ENCODE measurements at regions not wholly inside any gene's neighbourhood (a gene's known extent, or its start where the extent isn't known, plus 50 kb on each side); places are given as distances from the start of the nearest gene placed in this dataset.
"Not testable (repeated sequence)": the region's sequence is repeated elsewhere in the genome, so short reads cannot be mapped to it uniquely, and the experiment has no call there.

GRCh38 chr13:54699831-54700230, 1671.2 kb downstream of the OLFM4 start:
- Histone ChIP-seq H3K36me3 (ENCODE audit: control insufficient read depth in 2 of 2, insufficient read depth in 2 of 2, low read length in 2 of 2) (no peaks in the 10 kb centered on the region), H3K4me3 (ENCODE audit: low read length in 2 of 2) (no peak overlapping the region), H3K4me1 (ENCODE audit: control insufficient read depth in 2 of 2, insufficient read depth in 2 of 2, low read length in 2 of 2) (no peaks in the 10 kb centered on the region), H3K27me3 (ENCODE audit: control insufficient read depth in 2 of 2, insufficient read depth in 2 of 2, low read length in 2 of 2) (no peaks in the 10 kb centered on the region), H3K27ac (ENCODE audit: low read depth in 2 of 2, low read length in 2 of 2) (no peak overlapping the region), H3K9me3 (ENCODE audit: control insufficient read depth in 2 of 2, low read length in 2 of 2) (peaks cover 0 to 8% of the 10 kb centered on the region in 2 donors), H3K9ac (ENCODE audit: low read depth in 1 of 2, low read length in 2 of 2) (no peak overlapping the region)

DNA sequence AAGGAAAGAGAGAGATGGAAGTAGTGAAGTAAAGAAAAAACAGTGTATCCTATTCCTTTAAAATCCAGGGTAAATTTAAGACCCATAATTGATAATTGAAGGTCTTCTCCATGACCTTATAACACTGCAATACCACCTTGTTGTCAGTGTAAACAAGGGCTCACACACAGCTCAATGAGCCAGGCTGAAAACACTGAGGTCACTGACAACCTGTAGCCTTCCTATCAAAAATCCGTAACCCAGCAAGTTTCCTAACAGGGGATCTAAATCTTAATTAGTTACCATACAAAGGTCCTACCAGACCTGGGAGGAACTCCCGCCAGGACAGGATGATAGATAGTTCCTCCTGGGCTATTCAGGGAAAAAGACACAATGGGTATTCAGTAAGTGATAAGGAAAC, 1677.1 kb downstream of the OLFM4 start:
- H3K9ac ChIP-seq (ENCODE audit: low read depth in 1 of 2, low read length in 2 of 2), result no peak overlapping the region
- no peaks in the 10 kb centered on the region for H3K4me1 ChIP-seq (ENCODE audit: control insufficient read depth in 2 of 2, insufficient read depth in 2 of 2, low read length in 2 of 2)
- H3K4me3 ChIP-seq (ENCODE audit: low read length in 2 of 2), result no peak overlapping the region
- H3K27me3 ChIP-seq (ENCODE audit: control insufficient read depth in 2 of 2, insufficient read depth in 2 of 2, low read length in 2 of 2), result no peaks in the 10 kb centered on the region
- H3K9me3 ChIP-seq (ENCODE audit: control insufficient read depth in 2 of 2, low read length in 2 of 2), result peaks cover 0 to 2% of the 10 kb centered on the region in 2 donors
- no peaks in the 10 kb centered on the region for H3K36me3 ChIP-seq (ENCODE audit: control insufficient read depth in 2 of 2, insufficient read depth in 2 of 2, low read length in 2 of 2)
- no peak overlapping the region for H3K27ac ChIP-seq (ENCODE audit: low read depth in 2 of 2, low read length in 2 of 2)

DNA sequence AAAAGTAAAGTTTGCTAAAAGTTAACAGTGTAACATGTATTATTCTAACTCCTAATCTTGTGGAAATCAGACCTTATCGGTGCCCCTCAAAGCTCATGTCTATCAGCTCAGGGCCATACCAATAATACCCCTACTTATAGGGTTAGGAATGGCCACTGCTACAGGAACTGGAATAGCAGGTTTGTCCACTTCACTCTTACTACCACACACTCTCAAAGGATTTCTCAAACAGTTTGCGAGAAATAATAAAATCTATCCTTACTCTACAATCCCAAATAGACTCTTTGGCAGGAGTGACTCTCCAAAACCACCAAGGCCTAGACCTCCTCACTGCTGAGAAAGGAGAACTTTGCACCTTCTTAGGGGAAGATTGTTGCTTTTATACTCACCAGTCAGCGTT, 1677.7 kb downstream of the OLFM4 start:
- Histone ChIP-seq H3K4me1 (ENCODE audit: control insufficient read depth in 2 of 2, insufficient read depth in 2 of 2, low read length in 2 of 2) (no peaks in the 10 kb centered on the region), H3K36me3 (ENCODE audit: control insufficient read depth in 2 of 2, insufficient read depth in 2 of 2, low read length in 2 of 2) (no peaks in the 10 kb centered on the region), H3K27me3 (ENCODE audit: control insufficient read depth in 2 of 2, insufficient read depth in 2 of 2, low read length in 2 of 2) (no peaks in the 10 kb centered on the region), H3K9me3 (ENCODE audit: control insufficient read depth in 2 of 2, low read length in 2 of 2) (peaks cover 0 to 2% of the 10 kb centered on the region in 2 donors), H3K27ac (ENCODE audit: low read depth in 2 of 2, low read length in 2 of 2) (no peak overlapping the region), H3K4me3 (ENCODE audit: low read length in 2 of 2) (no peak overlapping the region), H3K9ac (ENCODE audit: low read depth in 1 of 2, low read length in 2 of 2) (no peak overlapping the region)

DNA sequence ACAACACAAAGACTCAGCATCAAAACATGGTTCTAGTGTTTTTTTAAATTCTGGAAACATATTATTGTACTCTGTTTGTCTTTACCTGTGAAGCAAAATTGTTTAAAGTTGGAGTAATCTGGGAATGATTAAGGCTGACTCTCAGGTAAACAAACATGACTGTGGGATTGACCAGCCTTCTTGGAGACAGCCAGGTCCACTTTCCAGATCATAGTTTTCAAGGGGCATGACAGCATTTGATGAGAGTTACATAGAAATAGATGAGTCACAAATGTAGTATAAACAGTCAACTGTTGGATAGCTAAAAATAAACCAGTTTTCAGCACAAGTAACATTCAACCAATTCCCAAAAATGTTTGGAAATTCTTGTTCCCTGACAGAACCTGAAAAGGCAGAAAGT, 1680.9 kb downstream of the OLFM4 start:
- Histone ChIP-seq H3K36me3 (ENCODE audit: control insufficient read depth in 2 of 2, insufficient read depth in 2 of 2, low read length in 2 of 2) (no peaks in the 10 kb centered on the region), H3K4me3 (ENCODE audit: low read length in 2 of 2) (no peak overlapping the region), H3K4me1 (ENCODE audit: control insufficient read depth in 2 of 2, insufficient read depth in 2 of 2, low read length in 2 of 2) (no peaks in the 10 kb centered on the region), H3K27me3 (ENCODE audit: control insufficient read depth in 2 of 2, insufficient read depth in 2 of 2, low read length in 2 of 2) (no peaks in the 10 kb centered on the region), H3K9ac (ENCODE audit: low read depth in 1 of 2, low read length in 2 of 2) (no peak overlapping the region), H3K27ac (ENCODE audit: low read depth in 2 of 2, low read length in 2 of 2) (no peak overlapping the region), H3K9me3 (ENCODE audit: control insufficient read depth in 2 of 2, low read length in 2 of 2) (peaks cover 0 to 2% of the 10 kb centered on the region in 2 donors)

- no peaks in the 10 kb centered on the region for H3K36me3 ChIP-seq (ENCODE audit: control insufficient read depth in 2 of 2, insufficient read depth in 2 of 2, low read length in 2 of 2)
- no peak overlapping the region for H3K4me3 ChIP-seq (ENCODE audit: low read length in 2 of 2)
- H3K27me3 ChIP-seq (ENCODE audit: control insufficient read depth in 2 of 2, insufficient read depth in 2 of 2, low read length in 2 of 2), result no peaks in the 10 kb centered on the region
- H3K9me3 ChIP-seq (ENCODE audit: control insufficient read depth in 2 of 2, low read length in 2 of 2), result no peaks in the 10 kb centered on the region
- no peaks in the 10 kb centered on the region for H3K4me1 ChIP-seq (ENCODE audit: control insufficient read depth in 2 of 2, insufficient read depth in 2 of 2, low read length in 2 of 2)
- no peak overlapping the region for H3K9ac ChIP-seq (ENCODE audit: low read depth in 1 of 2, low read length in 2 of 2)
- H3K27ac ChIP-seq (ENCODE audit: low read depth in 2 of 2, low read length in 2 of 2), result no peak overlapping the region
Measured at GRCh38 chr13:54733639-54734038, 1705.0 kb downstream of the OLFM4 start.

GRCh38 chr13:54737211-54737610, 1708.6 kb downstream of the OLFM4 start:
- H3K9ac ChIP-seq (ENCODE audit: low read depth in 1 of 2, low read length in 2 of 2); H3K27ac ChIP-seq (ENCODE audit: low read depth in 2 of 2, low read length in 2 of 2); H3K36me3 ChIP-seq (ENCODE audit: control insufficient read depth in 2 of 2, insufficient read depth in 2 of 2, low read length in 2 of 2); H3K4me1 ChIP-seq (ENCODE audit: control insufficient read depth in 2 of 2, insufficient read depth in 2 of 2, low read length in 2 of 2); H3K4me3 ChIP-seq (ENCODE audit: low read length in 2 of 2); H3K9me3 ChIP-seq (ENCODE audit: control insufficient read depth in 2 of 2, low read length in 2 of 2); H3K27me3 ChIP-seq (ENCODE audit: control insufficient read depth in 2 of 2, insufficient read depth in 2 of 2, low read length in 2 of 2): not testable (repeated sequence)

DNA sequence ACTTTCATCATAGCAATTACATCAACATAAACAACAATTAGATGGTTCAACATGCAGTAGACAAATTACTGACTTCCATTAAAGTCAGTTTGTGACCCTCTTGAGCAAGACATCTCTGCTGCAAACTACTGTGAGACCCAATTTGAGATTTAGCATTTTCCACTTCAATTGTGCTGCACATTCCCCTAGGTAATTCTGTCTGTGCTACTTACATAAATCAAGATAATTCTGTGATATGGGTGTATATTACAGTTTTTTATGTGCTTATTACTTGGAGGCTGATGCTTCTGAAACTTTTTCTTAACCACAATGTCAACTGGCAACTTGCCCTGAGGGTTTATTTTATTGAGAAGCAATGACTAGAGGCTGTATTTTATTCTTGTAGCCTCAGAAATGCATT, 1714.4 kb downstream of the OLFM4 start:
- Histone ChIP-seq H3K36me3 (ENCODE audit: control insufficient read depth in 2 of 2, insufficient read depth in 2 of 2, low read length in 2 of 2) (no peaks in the 10 kb centered on the region), H3K27ac (ENCODE audit: low read depth in 2 of 2, low read length in 2 of 2) (no peak overlapping the region), H3K4me3 (ENCODE audit: low read length in 2 of 2) (no peak overlapping the region), H3K4me1 (ENCODE audit: control insufficient read depth in 2 of 2, insufficient read depth in 2 of 2, low read length in 2 of 2) (no peaks in the 10 kb centered on the region), H3K9me3 (ENCODE audit: control insufficient read depth in 2 of 2, low read length in 2 of 2) (no peaks in the 10 kb centered on the region), H3K9ac (ENCODE audit: low read depth in 1 of 2, low read length in 2 of 2) (no peak overlapping the region), H3K27me3 (ENCODE audit: control insufficient read depth in 2 of 2, insufficient read depth in 2 of 2, low read length in 2 of 2) (no peaks in the 10 kb centered on the region)

DNA sequence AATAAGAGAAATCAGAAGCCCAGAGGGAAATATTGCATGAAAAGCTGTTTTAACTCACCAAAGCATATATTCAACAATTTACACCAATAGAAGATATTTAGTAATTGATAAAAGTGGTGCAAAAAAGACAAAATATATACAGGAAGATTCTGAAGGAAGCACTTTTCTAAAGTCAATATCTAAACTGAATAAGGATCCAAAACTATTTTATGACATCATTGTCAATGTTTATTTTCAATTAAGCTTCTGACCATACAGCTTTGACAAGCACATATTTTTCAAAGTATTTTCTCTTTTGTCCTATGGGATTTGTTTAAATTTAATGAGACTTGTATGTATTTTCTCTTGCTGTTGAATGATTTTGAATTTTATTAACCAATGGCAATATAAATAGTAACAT, 1716.1 kb downstream of the OLFM4 start:
- no peak overlapping the region for H3K9ac ChIP-seq (ENCODE audit: low read depth in 1 of 2, low read length in 2 of 2)
- H3K4me1 ChIP-seq (ENCODE audit: control insufficient read depth in 2 of 2, insufficient read depth in 2 of 2, low read length in 2 of 2), result no peaks in the 10 kb centered on the region
- no peak overlapping the region for H3K27ac ChIP-seq (ENCODE audit: low read depth in 2 of 2, low read length in 2 of 2)
- no peaks in the 10 kb centered on the region for H3K9me3 ChIP-seq (ENCODE audit: control insufficient read depth in 2 of 2, low read length in 2 of 2)
- no peaks in the 10 kb centered on the region for H3K36me3 ChIP-seq (ENCODE audit: control insufficient read depth in 2 of 2, insufficient read depth in 2 of 2, low read length in 2 of 2)
- H3K4me3 ChIP-seq (ENCODE audit: low read length in 2 of 2), result no peak overlapping the region
- H3K27me3 ChIP-seq (ENCODE audit: control insufficient read depth in 2 of 2, insufficient read depth in 2 of 2, low read length in 2 of 2), result no peaks in the 10 kb centered on the region

- no peak overlapping the region for H3K9ac ChIP-seq (ENCODE audit: low read depth in 1 of 2, low read length in 2 of 2)
- no peaks in the 10 kb centered on the region for H3K27me3 ChIP-seq (ENCODE audit: control insufficient read depth in 2 of 2, insufficient read depth in 2 of 2, low read length in 2 of 2)
- no peaks in the 10 kb centered on the region for H3K36me3 ChIP-seq (ENCODE audit: control insufficient read depth in 2 of 2, insufficient read depth in 2 of 2, low read length in 2 of 2)
Measured at GRCh38 chr13:54750521-54750920, 1721.9 kb downstream of the OLFM4 start.

GRCh38 chr13:54758795-54759194, 1730.2 kb downstream of the OLFM4 start:
- H3K27me3 ChIP-seq (ENCODE audit: control insufficient read depth in 2 of 2, insufficient read depth in 2 of 2, low read length in 2 of 2), result no peaks in the 10 kb centered on the region
- no peaks in the 10 kb centered on the region for H3K9me3 ChIP-seq (ENCODE audit: control insufficient read depth in 2 of 2, low read length in 2 of 2)
- no peaks in the 10 kb centered on the region for H3K4me1 ChIP-seq (ENCODE audit: control insufficient read depth in 2 of 2, insufficient read depth in 2 of 2, low read length in 2 of 2)
- no peak overlapping the region for H3K27ac ChIP-seq (ENCODE audit: low read depth in 2 of 2, low read length in 2 of 2)
- no peak overlapping the region for H3K4me3 ChIP-seq (ENCODE audit: low read length in 2 of 2)
- H3K36me3 ChIP-seq (ENCODE audit: control insufficient read depth in 2 of 2, insufficient read depth in 2 of 2, low read length in 2 of 2), result no peaks in the 10 kb centered on the region
- no peak overlapping the region for H3K9ac ChIP-seq (ENCODE audit: low read depth in 1 of 2, low read length in 2 of 2)

More at GRCh38 chr13:54750521-54750920, 1721.9 kb downstream of the OLFM4 start:
- H3K9me3 ChIP-seq (ENCODE audit: control insufficient read depth in 2 of 2, low read length in 2 of 2), result no peaks in the 10 kb centered on the region
- no peak overlapping the region for H3K27ac ChIP-seq (ENCODE audit: low read depth in 2 of 2, low read length in 2 of 2)
- H3K4me3 ChIP-seq (ENCODE audit: low read length in 2 of 2), result no peak overlapping the region
- no peaks in the 10 kb centered on the region for H3K4me1 ChIP-seq (ENCODE audit: control insufficient read depth in 2 of 2, insufficient read depth in 2 of 2, low read length in 2 of 2)

GRCh38 chr13:54768214-54768613, 1739.6 kb downstream of the OLFM4 start:
- Histone ChIP-seq H3K9me3 (ENCODE audit: control insufficient read depth in 2 of 2, low read length in 2 of 2) (peaks cover 0 to 3% of the 10 kb centered on the region in 2 donors), H3K36me3 (ENCODE audit: control insufficient read depth in 2 of 2, insufficient read depth in 2 of 2, low read length in 2 of 2) (no peaks in the 10 kb centered on the region), H3K9ac (ENCODE audit: low read depth in 1 of 2, low read length in 2 of 2) (no peak overlapping the region), H3K27me3 (ENCODE audit: control insufficient read depth in 2 of 2, insufficient read depth in 2 of 2, low read length in 2 of 2) (no peaks in the 10 kb centered on the region), H3K4me3 (ENCODE audit: low read length in 2 of 2) (no peak overlapping the region), H3K27ac (ENCODE audit: low read depth in 2 of 2, low read length in 2 of 2) (no peak overlapping the region), H3K4me1 (ENCODE audit: control insufficient read depth in 2 of 2, insufficient read depth in 2 of 2, low read length in 2 of 2) (no peaks in the 10 kb centered on the region)

Measured in mucosa of rectum (tissue), 2 donors.